GM20000 (cell line): ENCODE measurements at regions not wholly inside any gene's neighbourhood (a gene's known extent, or its start where the extent isn't known, plus 50 kb on each side); places are given as distances from the start of the nearest gene placed in this dataset.

Source experiments
- DNase-seq: peaks from one replicate; pipeline ENCODE4 v3.0.0; 2012; ENCODE audit warnings: low spot score
- CTCF ChIP-seq: IDR thresholded peaks from 2 replicates; pipeline ENCODE4 v1.5.1; 2012; ENCODE audit warnings: mild to moderate bottlenecking, control low read depth; ENCODE audit errors: extremely low read depth, missing control alignments

- no peak for DNase-seq
- TF ChIP-seq CTCF: no peak
Measured at GRCh38 chr1:88001460-88001859, 672.8 kb downstream of the LMO4 start.

GRCh38 chr1:88003255-88003654 lies 674.6 kb downstream of the LMO4 start:
- no peak for DNase-seq
- TF ChIP-seq CTCF: no peak

- DNase-seq: no peak
- no peak for TF ChIP-seq CTCF
Measured at GRCh38 chr1:88009916-88010315, 674.2 kb upstream of the PKN2 start.

- no peak for DNase-seq
- no peak for TF ChIP-seq CTCF
Measured at GRCh38 chr1:88013485-88013884, 670.6 kb upstream of the PKN2 start.

GRCh38 chr1:88014131-88014530 lies 669.9 kb upstream of the PKN2 start:
- no peak for TF ChIP-seq CTCF
- no peak for DNase-seq

GRCh38 chr1:88016947-88017346 lies 667.1 kb upstream of the PKN2 start:
- no peak for DNase-seq
- TF ChIP-seq CTCF: no peak

GRCh38 chr1:88021529-88021928 lies 662.5 kb upstream of the PKN2 start:
- no peak for TF ChIP-seq CTCF
- no peak for DNase-seq

- DNase-seq: no peak
- no peak for TF ChIP-seq CTCF
Measured at GRCh38 chr1:88022516-88022915, 661.6 kb upstream of the PKN2 start.
